ENCODE measurements at regions not wholly inside any gene's neighbourhood (a gene's known extent, or its start where the extent isn't known, plus 50 kb on each side); places are given as distances from the start of the nearest gene placed in this dataset.

DNA sequence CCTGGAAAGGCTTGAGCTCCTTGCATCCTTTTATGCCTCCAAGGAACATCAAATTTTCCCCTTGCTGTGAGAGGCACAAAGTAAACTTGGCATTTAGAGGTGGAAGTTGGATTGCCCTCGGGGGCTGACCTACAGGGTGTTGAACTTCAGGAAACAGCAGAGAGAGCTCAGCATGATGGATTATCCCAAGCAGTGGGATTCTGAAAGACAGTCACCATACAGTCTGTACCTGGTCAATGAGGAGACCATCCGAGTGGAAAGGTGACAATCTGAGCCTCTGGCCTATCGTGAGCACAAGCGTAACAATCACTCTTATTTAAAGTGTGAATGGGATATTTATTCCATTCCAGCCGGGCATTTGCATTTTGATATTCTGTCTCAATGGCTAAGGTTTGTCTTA is 105.6 kb upstream of the NECTIN3 start:
- 82 to 93% (median 85%) methylated on average over 5 of the region's 5 CpGs for WGBS, 4 donors
- no peak overlapping the region for H3K4me3 ChIP-seq
- H3K27me3 ChIP-seq = no peaks in the 10 kb centered on the region
- no peaks in the 10 kb centered on the region for H3K9me3 ChIP-seq (replicated peaks in 1 of 3)
- TF ChIP-seq POLR2A (IDR thresholded peaks at IDR 0.05) = no peak
- TF ChIP-seq, protein P1, sequence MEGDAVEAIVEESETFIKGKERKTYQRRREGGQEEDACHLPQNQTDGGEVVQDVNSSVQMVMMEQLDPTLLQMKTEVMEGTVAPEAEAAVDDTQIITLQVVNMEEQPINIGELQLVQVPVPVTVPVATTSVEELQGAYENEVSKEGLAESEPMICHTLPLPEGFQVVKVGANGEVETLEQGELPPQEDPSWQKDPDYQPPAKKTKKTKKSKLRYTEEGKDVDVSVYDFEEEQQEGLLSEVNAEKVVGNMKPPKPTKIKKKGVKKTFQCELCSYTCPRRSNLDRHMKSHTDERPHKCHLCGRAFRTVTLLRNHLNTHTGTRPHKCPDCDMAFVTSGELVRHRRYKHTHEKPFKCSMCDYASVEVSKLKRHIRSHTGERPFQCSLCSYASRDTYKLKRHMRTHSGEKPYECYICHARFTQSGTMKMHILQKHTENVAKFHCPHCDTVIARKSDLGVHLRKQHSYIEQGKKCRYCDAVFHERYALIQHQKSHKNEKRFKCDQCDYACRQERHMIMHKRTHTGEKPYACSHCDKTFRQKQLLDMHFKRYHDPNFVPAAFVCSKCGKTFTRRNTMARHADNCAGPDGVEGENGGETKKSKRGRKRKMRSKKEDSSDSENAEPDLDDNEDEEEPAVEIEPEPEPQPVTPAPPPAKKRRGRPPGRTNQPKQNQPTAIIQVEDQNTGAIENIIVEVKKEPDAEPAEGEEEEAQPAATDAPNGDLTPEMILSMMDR (IDR thresholded peaks at IDR 0.05) = no peak
- no peak overlapping the region for H3K27ac ChIP-seq
- no peak for DNase-seq
- H3K36me3 ChIP-seq (replicated peaks in 1 of 2) = no peaks in the 10 kb centered on the region
- intact Hi-C loops (cut with DNase I) = no loop called here
- no peaks in the 10 kb centered on the region for H3K4me1 ChIP-seq (replicated peaks in 1 of 2)

DNA sequence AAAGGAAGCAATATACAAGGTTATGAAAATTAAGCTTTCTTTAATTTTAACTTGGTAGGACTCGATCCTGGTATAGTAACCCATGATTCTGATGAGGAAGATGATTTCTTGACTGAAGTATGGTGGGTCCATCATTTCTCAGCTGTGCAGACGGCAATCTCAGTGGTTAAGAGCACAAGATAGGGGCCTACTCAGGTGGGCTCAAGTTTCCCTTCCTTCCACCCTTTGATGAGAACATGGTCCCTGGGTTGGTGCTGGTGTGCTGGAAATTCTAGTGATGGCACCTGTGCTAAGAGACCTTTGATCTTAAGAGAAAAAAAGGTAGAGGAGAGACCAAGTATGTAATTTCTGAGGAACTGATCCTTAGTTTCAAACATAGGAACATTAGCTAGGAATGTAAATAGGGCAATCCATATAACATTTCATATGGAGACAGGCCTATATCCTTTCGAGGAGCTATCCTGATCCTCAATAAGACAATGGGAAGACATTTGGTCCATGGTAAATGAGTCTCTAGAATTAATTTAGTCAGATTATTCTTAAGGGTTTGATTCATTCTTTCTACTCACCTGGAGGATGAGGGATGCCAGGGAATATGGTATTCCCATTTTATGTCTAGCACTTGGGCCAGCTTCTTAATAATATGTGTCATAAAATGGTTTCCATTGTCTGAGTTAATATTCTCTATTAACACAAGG is 104.5 kb upstream of the NECTIN3 start:
- no peaks in the 10 kb centered on the region for H3K27me3 ChIP-seq
- no peaks in the 10 kb centered on the region for H3K9me3 ChIP-seq (replicated peaks in 1 of 3)
- WGBS, 4 donors = 78 to 86% (median 84%) methylated on average over 3 of the region's 3 CpGs
- no peaks in the 10 kb centered on the region for H3K36me3 ChIP-seq (replicated peaks in 1 of 2)
- H3K27ac ChIP-seq = no peak overlapping the region
- no peaks in the 10 kb centered on the region for H3K4me1 ChIP-seq (replicated peaks in 1 of 2)
- H3K4me3 ChIP-seq = no peak overlapping the region
- TF ChIP-seq, protein P1 (IDR thresholded peaks at IDR 0.05) = no peak
- TF ChIP-seq POLR2A (IDR thresholded peaks at IDR 0.05) = no peak
- intact Hi-C loops (cut with DNase I) = no loop called here
- no peak for DNase-seq

DNA sequence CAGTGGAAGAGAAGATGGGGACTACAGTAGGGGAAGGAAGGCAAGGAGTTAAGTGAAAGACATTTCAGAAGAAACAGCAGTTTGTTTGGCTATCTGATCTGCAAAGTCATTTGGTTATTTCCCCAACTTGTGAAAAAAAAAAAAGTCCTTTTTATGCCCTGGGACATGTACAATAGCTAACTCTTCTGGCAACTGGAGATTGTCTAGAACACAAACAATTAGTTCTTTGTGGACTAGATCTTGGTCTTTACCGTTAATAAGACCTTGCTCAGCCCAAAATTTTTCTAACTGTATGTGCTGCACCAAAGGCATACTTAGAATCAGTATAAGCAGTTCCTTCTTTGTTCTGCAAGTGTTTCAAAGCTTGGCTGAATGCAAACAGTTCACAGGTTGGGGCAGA is 103.5 kb upstream of the NECTIN3 start:
- H3K27ac ChIP-seq = no peak overlapping the region
- 74 to 92% (median 77%) methylated on average over 1 of the region's 1 CpG for WGBS, 4 donors
- H3K4me1 ChIP-seq (replicated peaks in 1 of 2) = no peaks in the 10 kb centered on the region
- H3K36me3 ChIP-seq (replicated peaks in 1 of 2) = no peaks in the 10 kb centered on the region
- TF ChIP-seq, protein P1 (IDR thresholded peaks at IDR 0.05) = no peak
- no peak for TF ChIP-seq POLR2A (IDR thresholded peaks at IDR 0.05)
- no peak for DNase-seq
- H3K27me3 ChIP-seq = no peaks in the 10 kb centered on the region
- no peaks in the 10 kb centered on the region for H3K9me3 ChIP-seq (replicated peaks in 1 of 3)
- intact Hi-C loops (cut with DNase I) = no loop called here
- no peak overlapping the region for H3K4me3 ChIP-seq

DNA sequence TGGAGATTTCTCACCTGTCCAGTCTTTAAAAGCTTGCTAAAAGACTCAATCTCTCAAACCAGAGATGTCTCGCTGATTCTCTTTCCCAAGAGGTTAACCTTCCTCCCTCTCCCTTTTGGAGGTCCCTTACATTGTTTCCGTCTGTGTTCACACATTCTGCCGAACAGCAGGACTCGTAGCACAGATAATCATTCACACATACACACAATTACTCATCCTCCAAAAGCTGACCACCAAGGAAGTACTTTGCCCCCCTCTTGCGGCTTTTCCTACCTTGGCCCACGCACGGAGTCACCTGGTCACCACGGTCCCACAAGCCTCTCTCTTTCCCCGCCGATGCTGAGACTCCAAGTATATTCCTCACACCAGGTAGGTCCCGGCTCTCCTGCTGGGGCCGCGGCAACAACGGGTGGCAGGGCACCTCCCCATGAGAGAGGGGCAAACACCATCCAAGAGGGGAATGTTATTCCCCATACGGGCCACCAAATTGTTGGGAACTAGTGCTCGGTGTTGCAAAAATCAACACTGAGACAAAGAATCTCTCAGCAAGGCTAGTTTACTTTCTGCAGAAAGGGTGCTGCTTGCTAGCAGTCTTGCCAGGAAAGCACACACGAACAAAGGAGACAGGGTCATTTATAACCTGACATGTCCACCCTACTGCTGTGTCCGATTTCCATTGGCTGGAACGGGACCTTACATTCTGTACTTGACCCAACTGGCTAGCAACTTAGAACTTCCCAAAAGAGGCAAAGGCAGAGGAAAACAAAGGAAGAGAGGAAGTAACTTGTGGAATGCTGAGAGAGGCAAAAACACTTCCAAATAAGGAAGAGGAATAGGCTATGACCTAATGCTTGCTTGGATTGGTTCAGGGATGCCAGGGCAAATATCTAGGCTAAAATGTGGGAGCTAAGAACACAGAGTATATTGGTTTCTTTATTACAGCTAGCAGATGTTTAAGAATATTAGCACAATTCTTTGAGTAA is 102.1 kb upstream of the NECTIN3 start:
- Histone ChIP-seq H3K4me1 (replicated peaks in 1 of 2) (no peaks in the 10 kb centered on the region), H3K9me3 (replicated peaks in 1 of 3) (no peaks in the 10 kb centered on the region), H3K4me3 (no peak overlapping the region), H3K27ac (no peak overlapping the region), H3K27me3 (no peaks in the 10 kb centered on the region), H3K36me3 (replicated peaks in 1 of 2) (no peaks in the 10 kb centered on the region)
- WGBS, 4 donors = 88 to 91% (median 88%) methylated on average over 15 to 19 of the region's 19 CpGs
- no peak for TF ChIP-seq POLR2A (IDR thresholded peaks at IDR 0.05)
- TF ChIP-seq, protein P1 (IDR thresholded peaks at IDR 0.05) = no peak
- intact Hi-C loops (cut with DNase I) = no loop called here
- no peak for DNase-seq
